GM21619 (cell line): ENCODE measurements at regions not wholly inside any gene's neighbourhood (a gene's known extent, or its start where the extent isn't known, plus 50 kb on each side); places are given as distances from the start of the nearest gene placed in this dataset.
"Not testable (repeated sequence)": the region's sequence is repeated elsewhere in the genome, so short reads cannot be mapped to it uniquely, and the experiment has no call there.

Experiments used
- ATAC-seq: cut with Tn5 transposase; IDR thresholded peaks from one replicate; pipeline ENCODE4 v1.9.1; 2021; ENCODE audit not compliant: unreplicated experiment

- ATAC-seq, result no peak
Measured at GRCh38 chr13:34159946-34160345, 342.0 kb downstream of the RFC3 start.

DNA sequence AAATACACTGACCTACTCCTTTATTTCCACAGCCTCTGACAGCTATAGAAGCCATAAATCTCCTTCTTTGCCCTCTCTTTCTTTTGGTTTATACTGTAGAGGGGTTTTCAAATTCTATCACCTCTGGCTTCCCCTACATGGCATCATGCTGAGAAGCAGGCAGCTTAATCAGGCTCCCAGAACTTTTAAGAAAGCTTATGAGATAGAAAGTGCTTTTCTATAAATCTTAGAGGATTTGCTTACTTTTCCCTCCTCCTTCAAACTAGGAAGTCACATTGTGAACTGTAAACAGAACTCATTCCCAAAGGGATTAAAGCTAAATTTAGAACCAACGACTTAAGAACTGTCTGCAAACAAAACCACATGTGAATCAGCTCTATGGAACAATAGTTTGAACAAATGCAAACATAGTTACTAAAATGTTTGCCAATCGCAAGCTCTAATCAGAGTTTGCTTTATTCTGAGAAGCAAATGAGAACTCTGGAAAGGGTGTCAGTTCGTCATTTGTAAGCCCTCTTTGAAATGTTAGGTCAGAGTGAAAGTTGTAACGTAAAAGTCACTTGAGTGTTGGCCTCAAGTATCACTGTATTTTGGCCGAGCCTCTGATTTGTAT, 344.1 kb downstream of the RFC3 start:
- ATAC-seq, result no peak

DNA sequence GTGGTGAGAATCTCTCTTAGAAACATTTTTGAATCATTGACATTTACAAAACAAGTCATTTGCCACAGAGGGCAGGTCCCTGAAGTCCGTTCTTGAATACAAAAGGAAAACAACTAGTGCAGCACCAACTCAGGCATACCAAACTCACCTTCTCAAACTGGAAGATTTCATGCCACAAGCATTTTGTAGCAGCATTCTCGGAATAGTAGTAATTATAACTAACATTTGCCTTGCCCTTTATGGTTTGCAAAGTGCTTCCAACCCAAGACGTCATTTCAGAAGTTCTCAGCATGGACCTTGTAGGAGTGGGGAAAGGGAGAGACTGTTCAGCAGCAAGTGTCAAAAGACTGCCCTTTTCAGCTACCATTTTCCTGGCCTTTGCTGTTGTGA, 344.6 kb downstream of the RFC3 start:
- no peak for ATAC-seq

GRCh38 chr13:34164582-34164981, 346.6 kb downstream of the RFC3 start:
- no peak for ATAC-seq

DNA sequence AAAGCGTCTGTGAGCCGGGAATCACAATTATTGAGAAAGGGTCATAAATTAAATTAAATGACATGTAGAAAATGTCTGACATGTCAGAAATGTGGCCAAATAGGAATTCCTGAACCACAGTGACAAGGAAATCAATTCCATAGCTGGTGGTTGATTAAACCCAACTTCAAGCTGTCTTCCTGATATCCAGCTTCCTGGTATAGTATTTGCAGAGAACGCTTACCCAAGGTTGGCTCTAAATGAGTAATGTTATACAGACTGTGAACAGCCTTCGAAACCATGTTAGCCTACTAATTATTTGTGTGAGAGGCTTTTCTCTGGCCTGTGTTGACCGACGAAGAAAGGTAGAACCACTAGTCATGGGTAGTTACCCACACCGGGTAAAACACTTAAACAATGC, 347.2 kb downstream of the RFC3 start:
- no peak for ATAC-seq

DNA sequence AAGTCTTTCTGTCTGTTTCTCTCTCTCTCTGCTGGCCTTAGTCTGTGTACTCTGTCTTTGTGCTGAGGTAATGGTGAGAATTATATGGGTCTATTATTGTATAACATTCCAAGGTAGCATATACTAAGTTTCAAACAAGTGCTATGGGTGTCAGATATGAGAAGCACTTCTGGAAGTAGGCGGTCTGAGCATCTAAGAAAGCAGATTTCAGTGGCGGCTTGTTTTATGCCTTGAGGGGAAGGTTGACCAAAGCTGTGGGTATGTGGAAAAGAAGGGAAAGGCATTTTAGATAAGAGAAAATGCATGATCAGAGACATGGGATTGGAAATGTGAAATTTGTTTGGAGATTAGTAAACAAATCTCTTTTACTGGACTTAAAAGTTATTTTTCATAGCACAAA, 348.5 kb downstream of the RFC3 start:
- ATAC-seq, result no peak

DNA sequence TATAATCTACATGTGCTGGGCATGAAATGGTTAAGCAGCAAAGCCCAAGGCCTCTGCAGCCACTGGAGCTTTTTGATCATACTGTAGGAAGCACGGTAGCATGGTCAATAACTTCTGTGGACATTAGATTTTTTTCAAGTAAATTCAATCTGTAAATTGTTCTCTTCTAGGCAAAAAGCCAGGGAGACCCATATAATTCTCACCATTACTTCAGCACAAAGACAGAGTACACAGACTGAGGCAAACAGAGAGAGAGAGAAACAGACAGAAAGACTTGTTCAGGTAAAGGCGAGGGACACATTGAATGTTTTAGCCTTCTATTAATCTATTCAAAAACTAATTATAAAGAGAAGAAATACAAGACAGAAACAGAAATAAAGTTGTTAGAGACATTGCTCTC, 349.4 kb downstream of the RFC3 start:
- ATAC-seq, result no peak

DNA sequence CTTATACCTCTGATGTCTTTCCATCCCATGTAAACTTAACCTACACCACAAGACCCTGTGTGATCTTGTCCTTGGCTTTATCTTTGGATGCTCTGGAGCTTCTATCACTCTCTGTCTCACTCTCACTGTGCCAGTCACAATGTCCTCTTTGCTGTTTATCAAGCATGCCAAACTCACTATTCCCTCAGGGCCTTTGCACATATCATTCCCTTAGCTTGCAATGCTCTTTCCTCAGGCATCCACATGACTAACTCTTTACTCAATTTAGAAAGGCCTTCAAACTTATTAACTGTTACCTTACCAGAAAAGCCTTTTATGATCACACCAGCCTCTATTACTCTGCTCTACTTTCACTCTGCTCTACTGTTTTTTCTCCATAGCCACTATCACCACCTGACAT, 354.1 kb downstream of the RFC3 start:
- ATAC-seq, result no peak

DNA sequence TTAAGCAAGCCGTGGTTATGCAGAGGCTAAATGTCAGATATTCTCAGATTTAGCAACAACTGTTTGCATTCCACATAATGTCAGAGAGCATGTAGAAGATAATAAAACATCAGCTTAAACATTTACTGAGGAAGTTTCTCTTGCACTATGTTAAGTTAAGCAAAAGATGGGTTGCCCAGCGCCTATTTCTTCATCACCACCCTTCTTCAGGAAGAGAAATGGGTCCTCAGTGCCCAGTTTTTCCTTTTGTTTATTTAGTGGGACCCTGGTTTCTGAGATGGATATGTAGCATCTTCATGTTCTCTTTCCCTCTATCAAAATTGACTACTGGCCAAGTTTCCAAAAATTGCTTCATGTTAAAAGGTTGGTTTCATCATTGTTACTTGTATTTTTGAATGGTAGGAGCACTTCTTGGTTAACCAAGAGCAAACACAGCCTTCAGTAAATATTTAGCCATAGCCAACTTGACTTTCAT, 356.8 kb downstream of the RFC3 start:
- ATAC-seq, result no peak

- ATAC-seq, result no peak
Measured at GRCh38 chr13:34175551-34175950, 357.6 kb downstream of the RFC3 start.

DNA sequence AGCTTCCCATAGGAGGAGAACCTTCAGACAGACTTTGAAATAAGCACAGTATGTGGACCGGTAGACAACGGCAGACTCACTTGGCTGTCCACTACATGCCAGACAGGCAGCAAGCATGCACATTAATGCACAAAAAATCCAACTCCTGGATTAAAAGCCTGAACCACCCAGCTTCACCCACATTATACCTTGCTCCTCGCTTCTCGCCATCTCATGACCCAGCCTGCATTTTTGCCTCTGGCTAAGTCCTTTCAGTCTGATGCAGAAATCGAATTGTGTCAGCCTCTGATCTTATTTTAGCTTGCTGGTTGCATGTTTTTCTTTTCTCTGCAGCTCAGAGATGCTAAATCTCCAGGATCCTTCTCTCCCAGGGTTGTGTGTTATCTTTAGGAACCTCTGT, 358.7 kb downstream of the RFC3 start:
- no peak for ATAC-seq

- ATAC-seq, result no peak
Measured at GRCh38 chr13:34179481-34179880, 361.5 kb downstream of the RFC3 start.

DNA sequence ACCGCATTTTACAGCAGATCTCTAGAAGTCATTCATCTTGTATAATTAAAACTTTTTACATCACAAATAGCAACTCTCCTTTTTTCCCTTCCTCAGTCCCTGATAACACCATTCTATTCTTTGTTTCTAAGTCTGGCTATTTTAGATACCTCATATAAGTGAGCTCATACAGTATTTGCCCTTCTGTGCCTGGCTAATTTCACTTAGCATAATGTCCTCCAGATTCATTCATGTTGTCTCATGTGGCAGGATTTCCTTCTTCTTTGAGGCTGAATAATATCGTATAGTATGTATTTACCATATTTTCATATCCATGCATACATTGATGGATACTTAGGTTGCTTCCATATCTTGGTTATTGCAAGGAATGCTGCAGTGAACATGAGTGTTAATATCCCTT, 362.0 kb downstream of the RFC3 start:
- ATAC-seq, result no peak

DNA sequence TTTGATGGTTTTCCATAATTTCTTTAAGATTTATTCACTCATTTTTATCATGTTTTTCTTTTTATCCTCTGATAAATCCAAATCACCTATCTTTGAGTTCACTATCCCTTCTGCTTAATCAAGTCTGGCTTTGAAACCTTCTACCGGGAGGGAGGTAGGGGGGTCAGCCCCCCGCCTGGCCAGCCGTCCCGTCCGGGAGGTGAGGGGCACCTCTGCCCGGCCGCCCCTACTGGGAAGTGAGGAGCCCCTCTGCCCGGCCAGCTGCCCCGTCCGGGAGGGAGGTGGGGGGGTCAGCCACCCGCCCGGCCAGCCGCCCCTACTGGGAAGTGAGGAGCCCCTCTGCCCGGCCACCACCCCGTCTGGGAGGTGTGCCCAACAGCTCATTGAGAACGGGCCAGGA, 363.3 kb downstream of the RFC3 start:
- ATAC-seq, result not testable (repeated sequence)

GRCh38 chr13:34189946-34190345, 372.0 kb downstream of the RFC3 start:
- ATAC-seq, result no peak

DNA sequence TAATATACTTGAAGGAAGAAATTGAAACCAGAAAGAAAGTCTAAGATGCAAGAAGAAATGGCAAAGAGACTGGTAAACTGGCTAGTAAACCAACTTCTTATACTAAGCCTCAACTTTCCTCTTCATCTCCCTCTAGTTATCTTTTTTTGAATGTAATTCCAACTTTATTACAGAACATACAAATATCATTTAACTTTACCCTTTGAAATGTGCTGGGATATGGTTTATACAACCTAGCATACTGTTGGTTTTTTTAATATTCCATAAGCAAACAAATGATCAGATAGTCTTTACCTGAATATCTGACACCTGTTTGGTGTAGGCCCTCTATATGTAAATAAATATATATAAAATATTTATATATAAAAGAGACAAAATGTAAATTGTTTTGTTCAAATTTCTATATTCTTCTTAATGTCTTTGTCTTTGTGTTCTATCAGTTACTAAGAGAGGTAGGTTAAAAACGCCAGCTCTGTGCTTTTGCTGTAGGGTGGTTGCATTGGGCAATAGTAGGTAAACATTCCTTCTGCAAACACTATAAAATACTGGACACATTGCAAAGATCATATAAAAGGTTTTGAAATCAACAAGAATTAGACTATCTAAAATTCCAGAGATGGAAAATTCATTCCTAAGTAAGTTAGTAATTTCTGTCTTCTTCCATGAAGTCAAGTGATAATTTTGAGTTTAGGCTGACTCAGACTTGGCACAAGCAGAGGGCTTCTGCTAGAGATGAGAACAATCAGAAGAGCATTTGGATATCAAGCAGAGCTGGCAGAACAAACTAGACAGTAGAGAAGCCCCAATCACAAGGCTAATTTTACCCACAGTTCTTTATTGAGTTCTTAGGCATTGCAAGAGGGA, 383.3 kb downstream of the RFC3 start:
- ATAC-seq, result no peak

GRCh38 chr13:34207334-34207733, 389.4 kb downstream of the RFC3 start:
- no peak for ATAC-seq

DNA sequence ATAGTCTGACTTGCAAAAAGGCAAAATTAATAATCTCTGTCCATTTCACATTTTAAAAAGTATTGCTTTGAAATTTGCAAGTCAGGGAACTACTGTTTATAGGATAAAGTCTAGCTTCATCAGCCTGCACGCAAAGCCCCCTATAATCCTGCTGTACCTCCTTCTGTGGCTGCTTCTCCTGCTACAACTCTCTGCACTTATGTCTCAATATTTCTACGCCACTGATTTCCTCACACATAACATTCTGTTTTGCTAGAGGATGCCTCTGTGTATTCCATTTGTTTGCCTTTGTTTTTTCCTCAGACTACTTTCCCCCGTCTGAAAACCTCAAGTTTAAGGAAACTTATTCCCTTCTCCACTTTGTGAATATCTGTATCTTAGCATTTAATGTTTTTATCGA, 389.9 kb downstream of the RFC3 start:
- ATAC-seq, result no peak

DNA sequence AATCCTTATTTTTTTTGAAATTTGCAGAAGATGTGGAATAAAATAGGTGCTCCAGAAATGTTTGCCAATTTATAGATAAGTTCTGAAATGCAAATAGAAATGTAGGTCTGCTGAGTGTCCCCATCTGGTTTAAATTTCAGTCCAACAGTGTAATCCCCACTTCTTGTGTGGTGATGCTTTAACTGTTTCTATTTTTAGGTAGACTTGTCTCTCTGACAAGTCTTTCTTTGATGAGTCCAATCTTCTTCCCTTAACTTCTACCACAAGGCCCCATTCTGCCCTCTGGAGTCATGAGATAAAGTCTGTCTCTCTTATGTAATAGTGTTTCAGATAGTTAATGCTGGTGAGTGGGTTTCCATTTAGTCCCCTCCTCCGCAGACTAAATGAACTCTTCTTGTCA, 390.4 kb downstream of the RFC3 start:
- no peak for ATAC-seq

- no peak for ATAC-seq
Measured at GRCh38 chr13:34210341-34210740, 392.4 kb downstream of the RFC3 start.

GRCh38 chr13:34214686-34215085, 396.7 kb downstream of the RFC3 start:
- no peak for ATAC-seq

DNA sequence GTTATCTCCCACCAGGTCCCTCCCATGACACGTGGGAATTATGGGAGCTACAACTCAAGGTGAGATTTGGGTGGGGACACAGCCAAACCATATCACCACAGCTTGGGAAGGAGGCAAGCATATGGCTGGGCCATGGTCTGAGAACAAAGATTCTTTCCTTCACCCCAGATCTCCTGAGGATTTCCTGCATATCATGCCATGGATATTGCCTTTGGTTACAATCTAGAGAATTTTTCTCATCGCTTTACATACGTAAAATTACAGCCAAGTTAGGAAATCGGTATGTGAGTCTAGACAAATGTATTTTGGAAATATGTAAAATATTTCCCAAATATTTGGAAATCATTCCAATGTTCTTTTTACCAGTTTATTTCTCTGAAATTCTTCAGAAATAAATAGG, 398.3 kb downstream of the RFC3 start:
- ATAC-seq, result no peak
